HG03439 (cell line): ENCODE measurements at regions not wholly inside any gene's neighbourhood (a gene's known extent, or its start where the extent isn't known, plus 50 kb on each side); places are given as distances from the start of the nearest gene placed in this dataset.
"Not testable (repeated sequence)": the region's sequence is repeated elsewhere in the genome, so short reads cannot be mapped to it uniquely, and the experiment has no call there.

Experiments used
- ATAC-seq: cut with Tn5 transposase; IDR thresholded peaks from one replicate; pipeline ENCODE4 v1.9.1; 2021; ENCODE audit warnings: mild to moderate bottlenecking, moderate library complexity; ENCODE audit not compliant: unreplicated experiment

DNA sequence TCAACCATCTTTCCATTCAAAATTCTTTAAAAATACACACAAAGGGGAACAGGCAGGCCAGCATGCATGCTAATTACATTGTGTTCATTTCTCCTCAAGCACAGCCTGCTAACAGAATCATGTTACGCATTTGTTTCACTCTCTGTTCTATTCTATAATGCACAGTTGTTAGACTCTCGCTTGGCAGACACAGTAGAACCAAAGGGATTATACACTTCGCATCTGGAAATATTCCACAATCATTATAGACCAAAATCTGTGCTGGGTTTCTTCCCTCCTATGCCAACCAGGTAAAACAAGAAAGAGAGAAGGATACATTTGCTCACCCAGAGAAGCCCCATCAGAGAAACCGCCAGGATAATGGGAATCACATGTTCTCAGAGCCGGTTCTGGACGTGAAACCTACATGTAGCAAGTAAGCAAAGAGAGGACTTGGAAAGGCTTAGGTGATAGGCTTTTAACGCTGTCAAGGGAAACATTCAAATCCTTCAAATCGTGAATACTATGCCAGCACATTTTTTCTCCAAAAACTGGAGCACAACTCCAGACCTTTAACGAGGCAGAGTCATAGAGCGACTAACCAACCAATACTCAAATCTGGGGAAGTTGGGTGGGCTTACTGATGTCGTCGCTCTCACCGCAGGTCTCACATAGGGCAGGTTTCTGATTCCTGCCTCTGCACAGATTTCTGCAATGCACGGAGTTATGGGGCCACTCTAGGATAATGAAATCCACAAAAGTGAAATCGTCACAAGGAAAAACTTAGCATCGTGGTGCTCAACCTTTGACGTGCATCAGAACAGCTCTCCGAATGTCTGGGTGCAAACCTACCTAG is 380.5 kb upstream of the AUTS2 start:
- no peak for ATAC-seq

DNA sequence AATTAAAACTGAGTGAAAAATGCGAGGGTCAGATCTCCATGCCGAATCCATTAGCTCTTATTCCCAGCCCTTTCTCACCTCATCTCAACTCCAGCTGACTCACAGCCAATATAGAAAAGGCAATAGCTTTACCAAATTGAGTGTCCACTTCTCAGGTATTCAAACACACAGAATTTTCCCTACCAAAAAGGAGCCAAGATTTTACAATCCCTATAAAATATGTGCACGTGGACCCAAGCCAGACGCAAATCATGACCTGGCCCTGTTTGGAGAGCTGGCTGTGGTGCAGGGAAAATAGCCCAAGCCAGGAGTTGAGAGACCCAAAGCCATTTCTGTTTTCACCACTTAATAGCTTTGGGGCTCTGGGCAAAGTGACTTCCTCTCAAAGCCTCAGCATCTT is 379.7 kb upstream of the AUTS2 start:
- ATAC-seq = no peak

DNA sequence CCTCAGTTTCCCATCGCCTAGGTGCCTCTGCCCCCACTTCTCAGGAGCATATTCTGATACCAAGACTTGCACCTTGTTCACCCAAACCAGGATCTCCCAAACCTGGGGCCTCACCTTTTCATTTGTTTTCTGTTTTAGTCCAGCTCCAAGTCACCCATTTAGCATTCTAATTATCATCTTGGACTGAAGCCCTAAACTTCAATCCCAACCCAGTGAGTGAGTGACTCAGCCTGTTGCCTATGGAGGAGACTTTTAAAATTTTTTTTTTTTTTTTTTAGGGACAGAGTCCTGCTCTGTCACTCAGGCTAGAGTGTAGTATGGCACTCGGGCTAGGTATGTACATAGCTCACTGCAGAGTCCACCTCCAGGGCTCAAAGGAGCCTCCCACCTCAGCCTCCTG is 378.9 kb upstream of the AUTS2 start:
- no peak for ATAC-seq

DNA sequence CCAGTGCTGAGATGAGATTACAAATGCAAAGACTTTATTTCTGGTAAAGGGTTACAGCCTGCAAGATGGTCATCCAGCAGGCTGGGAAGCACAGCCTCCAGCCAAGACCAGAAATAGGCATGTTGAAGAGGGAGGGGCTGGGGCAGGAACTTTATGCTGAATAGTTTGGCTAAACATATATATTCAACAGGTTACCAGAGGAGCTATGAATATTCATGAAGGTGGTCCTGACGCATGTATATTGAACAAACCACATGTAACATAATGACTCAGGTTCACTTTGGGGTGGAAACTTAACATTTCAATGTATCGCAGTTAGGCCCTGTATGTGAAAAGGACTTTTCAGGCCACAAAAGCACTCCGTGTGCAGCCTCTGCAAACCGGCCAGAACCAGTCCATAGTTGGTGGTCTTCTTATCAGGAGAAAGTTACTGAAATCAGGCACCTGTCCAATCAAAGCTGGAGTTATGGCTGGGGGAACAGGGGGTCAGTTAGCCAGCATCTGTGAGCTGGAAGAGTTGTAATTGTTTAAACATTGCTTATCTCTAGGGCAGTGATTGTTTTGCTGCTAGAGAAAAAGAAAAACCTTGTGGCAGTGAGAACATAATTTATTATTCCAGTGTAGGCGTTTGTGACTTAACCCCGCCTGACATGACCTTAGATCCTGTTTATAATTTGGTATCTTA is 372.9 kb upstream of the AUTS2 start:
- no peak for ATAC-seq

DNA sequence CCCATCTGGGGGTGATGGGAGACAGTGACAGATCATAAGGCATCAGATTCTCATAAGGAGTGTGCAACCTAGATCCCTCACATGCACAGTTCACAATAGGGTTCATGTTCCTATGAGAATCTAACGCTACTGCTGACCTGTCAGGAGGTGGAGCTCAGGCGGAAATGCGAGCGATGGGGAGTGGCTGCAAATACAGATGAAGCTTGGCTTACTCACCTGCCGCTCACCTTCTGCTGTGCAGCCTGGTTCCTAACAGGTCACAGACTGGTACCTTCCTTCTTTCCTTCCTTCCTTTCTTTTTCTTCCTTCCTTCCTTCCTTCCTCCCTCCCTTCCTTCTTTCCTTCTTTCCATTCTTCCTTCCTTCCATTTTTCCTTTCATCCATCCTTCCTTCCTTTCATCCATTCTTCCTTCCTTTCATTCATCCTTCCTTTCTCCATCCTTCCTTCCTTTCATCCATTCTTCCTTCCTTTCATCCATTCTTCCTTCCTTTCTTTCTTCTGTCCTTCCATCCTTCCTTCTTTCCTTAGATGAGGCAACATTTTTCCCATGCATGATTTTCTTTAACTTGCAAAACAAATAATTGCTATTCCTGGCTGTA is 370.0 kb upstream of the AUTS2 start:
- no peak for ATAC-seq

DNA sequence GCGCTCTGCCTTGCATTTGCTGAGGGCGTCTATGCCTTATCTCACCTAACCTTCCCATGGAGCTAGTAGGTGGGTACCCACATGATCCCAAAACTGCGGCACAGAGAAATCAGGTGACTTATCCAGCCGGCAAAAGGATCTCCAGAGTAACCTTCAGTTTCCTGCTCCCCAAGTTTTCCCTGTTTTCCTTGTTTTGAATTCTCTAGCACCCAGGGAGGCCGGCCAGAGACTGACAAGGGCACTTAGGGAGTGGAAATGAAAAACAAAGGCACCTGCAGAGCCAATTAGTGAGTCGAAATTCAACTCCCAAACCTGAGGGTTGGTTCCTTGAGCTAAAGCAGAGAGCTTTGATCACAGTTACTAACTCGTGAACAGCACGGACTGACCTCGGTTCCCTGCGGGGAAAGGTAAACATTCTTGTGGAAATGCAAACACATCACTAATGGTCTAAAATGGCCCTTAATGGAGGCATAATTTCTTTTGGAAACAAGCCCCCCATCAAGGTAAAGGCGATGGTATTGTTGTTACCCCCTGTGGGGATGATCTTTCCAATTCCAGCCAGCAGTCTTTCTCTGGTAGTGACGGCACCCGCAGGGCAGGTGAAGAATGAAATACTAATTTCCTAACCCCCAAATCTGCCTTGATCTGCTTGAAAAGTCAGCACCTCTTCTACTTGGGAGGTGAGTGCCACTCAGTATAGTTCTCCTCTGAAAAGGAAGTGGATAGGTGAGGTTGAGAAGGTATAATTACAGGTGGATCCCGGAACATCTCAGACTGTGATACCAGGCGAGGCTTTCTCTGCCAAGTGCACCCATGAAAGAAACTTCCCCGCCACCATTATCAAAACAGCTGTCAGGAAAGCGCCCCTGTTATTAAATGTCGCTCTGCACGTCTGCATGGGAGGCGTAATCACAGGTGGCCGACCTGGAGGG is 365.6 kb upstream of the AUTS2 start:
- no peak for ATAC-seq

DNA sequence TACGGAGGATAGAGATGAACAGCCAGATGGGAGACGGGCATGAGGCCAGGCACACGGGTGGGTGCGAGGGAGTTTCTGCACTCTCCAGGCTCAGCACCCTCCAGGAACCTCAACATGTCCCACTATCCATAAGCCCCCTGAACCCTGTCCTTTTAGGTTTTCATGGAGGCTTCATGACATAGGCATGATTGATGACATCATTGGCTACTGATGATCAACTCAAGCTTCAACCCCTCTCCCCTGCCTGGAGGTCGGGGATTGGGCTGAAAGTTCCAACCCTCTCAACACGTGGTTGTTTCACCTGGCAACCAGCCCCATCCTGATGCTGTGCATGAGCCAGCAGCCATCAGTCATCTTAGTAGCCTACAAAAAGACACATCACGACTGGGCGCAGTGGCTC is 360.7 kb upstream of the AUTS2 start:
- no peak for ATAC-seq

DNA sequence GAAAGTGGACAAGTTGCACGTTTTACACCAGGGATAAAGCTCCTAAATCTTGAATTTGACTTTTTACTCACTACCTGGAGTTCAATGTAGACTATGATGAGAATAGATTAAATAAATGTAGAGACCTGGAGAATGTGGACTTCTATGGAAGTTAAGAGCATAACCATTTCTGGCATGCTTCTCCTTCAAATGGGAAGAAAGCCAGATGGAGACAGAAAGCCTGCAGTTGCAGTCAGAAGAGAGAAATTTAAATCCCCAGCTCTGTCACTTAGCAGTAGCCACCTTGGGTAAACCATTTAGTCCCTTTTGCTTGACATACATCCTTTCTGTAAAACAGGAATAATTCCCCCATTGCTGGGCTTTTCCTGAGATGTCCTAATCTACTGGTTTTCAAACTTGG is 355.3 kb upstream of the AUTS2 start:
- no peak for ATAC-seq

DNA sequence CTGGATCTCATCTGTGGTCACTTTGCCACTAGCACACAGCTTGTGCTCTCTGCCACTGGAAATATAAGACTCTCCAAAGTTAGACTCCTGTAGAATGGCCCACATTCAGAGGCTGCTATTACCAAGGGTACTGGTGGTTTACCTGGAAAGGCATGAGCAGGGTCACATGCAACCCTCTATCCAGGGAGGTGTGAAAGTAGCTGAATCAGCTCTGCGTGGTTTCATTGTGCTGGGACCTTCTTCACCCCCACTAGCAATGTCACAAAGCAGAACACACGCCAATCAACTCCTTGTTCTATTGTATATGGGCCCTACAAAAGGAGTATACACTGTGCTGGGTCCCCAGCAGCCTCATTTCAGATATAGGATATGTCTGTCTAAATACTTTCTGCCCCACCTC is 353.6 kb upstream of the AUTS2 start:
- no peak for ATAC-seq

DNA sequence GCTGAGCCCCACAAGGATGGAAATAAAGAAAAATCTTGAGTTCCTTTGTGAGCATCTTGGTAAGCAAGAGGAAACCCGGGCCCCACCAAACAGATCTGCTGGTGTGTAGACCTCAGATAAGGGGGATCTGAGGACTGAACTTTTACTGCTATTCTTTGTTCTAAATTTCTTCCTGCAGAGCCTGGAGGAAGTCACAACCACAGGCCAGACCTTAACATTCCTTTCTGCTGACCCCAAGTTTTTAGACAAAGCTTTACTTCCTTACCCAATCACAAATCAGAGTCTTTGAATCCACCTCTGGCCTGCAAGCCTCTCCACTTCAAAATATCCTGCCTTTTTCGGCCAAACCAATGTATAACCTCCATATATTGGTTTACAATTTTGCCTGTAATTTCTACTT is 352.6 kb upstream of the AUTS2 start:
- no peak for ATAC-seq

DNA sequence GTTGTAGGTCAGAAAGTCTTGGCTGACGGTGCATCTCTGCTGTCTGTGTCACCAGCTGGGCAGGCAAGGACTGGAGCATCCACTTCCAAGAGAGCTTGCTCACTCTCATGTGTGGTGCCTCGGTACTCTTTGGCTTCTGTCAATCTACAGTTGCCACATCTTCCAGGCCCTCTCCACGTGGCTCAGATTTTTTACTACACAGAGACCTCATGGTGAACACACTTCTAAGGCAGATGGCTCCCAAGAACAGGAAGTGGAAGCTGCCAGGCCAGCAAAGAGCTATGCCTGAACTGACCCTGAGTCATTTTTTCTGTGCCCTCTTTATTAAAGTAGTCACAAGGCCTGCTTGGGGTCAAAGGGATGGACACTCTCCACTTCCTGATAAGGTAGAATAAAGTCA is 351.5 kb upstream of the AUTS2 start:
- no peak for ATAC-seq

DNA sequence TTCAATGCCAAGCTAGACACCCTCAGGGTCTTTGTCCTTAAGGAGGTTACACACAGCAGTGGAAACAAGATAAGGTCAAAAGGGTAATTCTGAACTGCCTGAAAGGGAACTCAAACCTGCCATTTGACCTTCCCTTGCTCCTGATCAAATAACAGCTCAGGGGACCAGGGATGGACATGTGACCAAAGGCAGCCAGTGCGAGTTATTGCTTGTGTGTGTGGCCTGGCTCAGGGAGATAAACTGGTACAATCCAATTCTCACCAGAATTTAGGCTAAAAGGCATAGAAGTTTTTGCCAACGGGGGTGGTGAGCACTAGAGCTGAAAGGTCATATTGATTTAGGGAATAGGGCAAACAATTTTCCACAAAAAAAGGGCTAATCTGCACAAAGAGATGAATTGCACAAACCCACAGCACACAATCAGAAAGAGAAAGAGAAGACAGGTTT is 349.9 kb upstream of the AUTS2 start:
- not testable (repeated sequence) for ATAC-seq

DNA sequence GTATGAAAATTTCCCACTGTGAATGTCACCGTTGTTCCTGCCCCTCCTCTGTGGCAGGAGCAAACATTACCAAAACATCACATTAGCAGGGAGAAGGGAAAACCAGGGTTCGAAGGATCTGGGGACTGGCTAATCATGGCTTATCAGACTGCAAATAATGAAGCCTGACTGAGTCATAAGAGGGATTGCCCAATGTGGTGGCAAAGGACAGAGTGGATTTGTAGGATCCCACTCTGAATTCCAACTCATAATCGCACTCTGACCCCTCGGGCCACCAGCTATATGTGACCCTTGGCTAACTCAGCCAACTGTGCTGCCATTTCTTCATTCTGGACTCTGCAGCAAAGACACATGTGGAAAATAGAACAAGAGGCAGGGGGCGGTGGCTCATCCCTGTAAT is 347.3 kb upstream of the AUTS2 start:
- no peak for ATAC-seq

DNA sequence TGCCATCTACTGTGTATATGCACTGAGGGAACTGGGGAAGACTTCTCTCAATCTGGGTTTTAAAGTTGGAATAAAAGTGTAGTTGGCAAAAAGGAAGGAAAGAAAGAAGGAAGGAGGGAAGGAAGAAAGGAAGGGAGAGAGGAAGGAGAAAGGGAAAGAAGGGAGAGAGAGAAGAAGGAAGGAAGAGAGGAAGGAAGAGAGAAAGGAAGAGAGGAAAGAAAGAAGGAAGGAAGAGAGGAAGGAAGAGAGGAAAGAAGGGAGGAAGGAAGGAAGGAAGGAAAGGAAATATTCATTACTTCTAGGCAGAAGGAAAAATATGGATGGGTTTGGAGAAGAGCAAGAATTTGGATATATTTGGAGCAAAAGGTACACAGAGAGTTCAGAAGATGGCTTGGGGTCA is 343.6 kb upstream of the AUTS2 start:
- ATAC-seq = no peak

DNA sequence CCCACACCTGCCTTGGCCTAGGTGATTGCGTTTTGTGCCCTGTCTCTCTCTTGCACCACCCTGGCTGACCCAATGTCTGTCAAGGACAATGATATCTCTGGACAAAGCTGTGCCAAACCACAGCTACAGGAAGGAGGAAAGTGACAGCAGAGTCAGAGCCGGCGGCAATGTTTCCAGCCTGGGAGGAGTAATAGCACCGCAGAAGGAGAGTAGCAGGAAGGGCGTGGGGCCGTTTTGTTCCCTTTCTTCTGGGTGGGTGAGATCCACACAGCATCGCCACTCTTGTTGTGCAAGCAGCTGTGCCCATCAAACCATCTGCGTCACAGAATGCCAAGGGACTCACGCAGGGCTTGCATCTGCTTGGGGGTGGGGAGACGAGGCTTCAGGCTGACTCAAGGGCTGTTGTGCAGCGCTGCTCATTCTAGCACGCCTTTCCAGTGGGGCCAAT is 341.6 kb upstream of the AUTS2 start:
- no peak for ATAC-seq

DNA sequence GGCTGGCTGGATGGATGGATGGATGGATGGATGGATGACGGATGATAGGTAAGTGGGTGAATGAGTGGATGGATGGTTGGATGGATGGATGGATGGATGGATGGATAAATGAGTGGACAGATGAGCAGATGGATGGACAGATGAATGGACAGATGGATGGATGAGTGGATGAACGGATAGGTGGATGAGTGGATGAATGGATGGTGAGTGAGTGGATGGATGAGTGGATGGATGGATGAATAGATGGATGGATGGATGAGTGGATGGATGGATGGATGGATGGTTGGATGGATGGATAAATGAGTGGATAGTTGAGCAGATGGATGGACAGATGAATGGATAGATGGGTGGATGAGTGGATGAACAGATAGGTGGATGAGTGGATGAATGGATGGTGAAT is 340.7 kb upstream of the AUTS2 start:
- ATAC-seq = no peak

DNA sequence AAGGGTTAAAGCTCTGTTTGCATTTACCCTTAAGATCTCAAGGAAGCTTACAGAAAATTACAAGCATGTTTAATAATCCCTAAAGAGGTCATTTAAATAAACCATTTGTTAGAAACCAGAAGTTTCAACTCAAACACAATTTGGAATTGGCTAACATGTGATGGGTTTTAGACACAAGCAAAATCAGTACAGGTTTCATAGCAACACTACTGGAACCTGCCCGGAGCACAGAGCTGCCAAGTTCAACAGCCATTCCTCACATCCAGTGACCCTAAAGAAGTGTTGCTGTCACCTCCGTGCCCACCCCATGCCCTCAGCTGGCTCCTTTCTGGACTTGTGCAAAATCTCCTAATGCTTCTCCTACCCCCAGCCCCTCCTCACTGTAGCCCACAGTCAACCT is 338.8 kb upstream of the AUTS2 start:
- ATAC-seq = no peak

DNA sequence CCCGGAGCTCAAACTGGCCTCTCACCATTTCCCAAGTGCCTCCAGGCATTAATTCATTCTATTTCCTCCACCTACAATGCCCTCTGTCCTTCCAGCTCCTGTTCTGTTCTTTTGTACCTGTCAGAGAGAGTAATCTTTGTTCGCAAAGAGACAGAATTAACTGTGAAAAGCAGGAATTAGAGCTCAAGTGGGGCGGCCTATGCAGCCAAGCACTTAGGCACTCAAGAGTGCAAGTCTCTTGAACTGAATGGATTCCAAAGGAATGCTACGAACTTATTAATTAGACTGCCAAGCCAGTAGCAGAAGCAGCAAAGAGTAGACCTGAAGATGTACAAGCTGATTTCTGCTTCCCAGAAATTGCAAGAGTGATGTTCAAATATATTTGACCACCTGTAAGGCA is 338.3 kb upstream of the AUTS2 start:
- no peak for ATAC-seq

DNA sequence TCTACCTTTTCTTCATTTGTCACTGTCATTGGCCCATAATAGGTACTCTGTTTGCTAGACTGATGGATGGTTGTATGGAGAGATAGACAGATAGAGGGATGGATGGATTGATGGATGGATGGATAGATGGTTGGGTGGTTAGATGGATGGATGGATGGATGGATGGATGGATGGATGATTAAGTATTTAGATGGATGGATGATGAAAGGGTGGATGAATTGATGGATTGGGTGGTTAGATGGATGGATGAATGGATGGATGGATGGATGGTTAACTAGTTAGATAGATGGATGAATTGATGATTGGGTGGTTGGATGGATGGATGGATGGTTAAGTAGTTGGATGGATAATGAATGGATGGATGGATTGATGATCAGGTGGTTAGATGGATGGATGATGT is 334.7 kb upstream of the AUTS2 start:
- ATAC-seq = no peak

DNA sequence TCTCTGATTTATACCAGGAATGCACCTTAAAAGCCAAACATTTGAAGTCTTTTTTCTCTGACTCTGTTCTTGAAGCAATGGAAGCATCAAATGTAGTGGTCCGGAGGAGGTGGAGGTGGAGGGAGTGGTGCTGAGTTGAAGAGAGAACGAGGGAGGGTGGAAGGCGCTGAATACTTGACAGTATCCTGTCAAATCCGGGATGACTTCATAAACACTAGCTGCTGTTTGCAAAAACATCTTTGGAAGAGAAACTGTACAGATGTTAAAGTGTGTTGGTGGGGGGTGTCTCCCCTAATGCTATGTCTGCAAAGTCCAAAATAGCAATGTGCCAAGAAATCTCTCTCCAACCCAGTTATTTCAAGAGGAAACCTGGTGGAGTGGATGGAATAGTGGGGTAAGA is 328.5 kb upstream of the AUTS2 start:
- ATAC-seq = no peak

DNA sequence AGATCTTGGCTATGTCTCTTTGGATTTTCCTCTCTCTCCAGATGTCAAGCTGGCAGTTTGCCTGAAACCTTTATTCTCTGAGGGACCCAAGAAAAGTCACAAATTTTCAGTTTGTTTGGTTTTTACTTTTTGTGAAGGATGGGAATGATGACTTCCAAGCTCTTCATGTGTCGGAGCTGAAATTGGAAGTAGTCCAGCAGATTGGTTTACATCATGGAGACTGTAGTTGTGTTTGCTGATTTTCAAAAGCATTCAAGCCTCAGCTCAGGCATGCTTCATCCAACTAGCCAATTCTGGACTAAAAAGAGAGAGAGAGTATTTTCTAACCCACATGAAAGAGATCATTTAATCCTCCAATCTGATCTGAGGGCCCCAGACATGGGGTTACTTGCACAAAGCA is 326.2 kb upstream of the AUTS2 start:
- ATAC-seq = no peak
